IMR-90 (cell line): ENCODE measurements at regions not wholly inside any gene's neighbourhood (a gene's known extent, or its start where the extent isn't known, plus 50 kb on each side); places are given as distances from the start of the nearest gene placed in this dataset.

Experiments
- ATAC-seq: fragments of 200-7000 bp; cut with Tn5 transposase; 2 replicates; pipeline ENCODE4 v1.9.1; 2020; ENCODE audit warnings: low read depth, mild to moderate bottlenecking, moderate library complexity
- BruUV-seq: library from RNA; stranded (reverse); fragments of 400-500 nt; replicated peaks from 2 replicates; lab custom pipeline; 2021; lab: Mats Ljungman, UMichigan
- CTCF ChIA-PET: fragments of 300-600 bp; formaldehyde crosslinking; extraction: SDS; loops from one replicate; lab custom pipeline; 2021; ENCODE audit warnings: antibody characterized with exemption; lab: Yijun Ruan, JAX
- POLR2A ChIA-PET: fragments of 300-600 bp; sonication (Branson Sonifier 250); formaldehyde crosslinking; loops from one replicate; lab custom pipeline; 2022; ENCODE audit warnings: antibody characterized with exemption; ENCODE audit not compliant: unreplicated experiment; lab: Charles Lee
- DNase-seq: peaks from one replicate; pipeline ENCODE4 v3.0.0; 2013
- H2AFZ ChIP-seq: replicated peaks from 2 replicates; pipeline ENCODE3; 2013; ENCODE audit warnings: low read length, mild to moderate bottlenecking; ENCODE audit not compliant: poor library complexity
- H2AK5ac ChIP-seq: 2 replicates; pipeline ENCODE4 v1.6.1; 2013; ENCODE audit warnings: low read depth, low read length, inconsistent platforms
- H2AK9ac ChIP-seq: replicated peaks from 2 replicates; pipeline ENCODE3; 2013; ENCODE audit warnings: mild to moderate bottlenecking, low read depth, low read length, moderate library complexity; ENCODE audit not compliant: poor library complexity
- H2BK120ac ChIP-seq: 2 replicates; pipeline ENCODE4 v1.6.1; 2013; ENCODE audit warnings: low read depth, low read length, inconsistent platforms
- H2BK15ac ChIP-seq: 3 replicates; pipeline ENCODE4 v1.6.1; 2013; ENCODE audit warnings: low read depth, low read length, inconsistent platforms
- H2BK20ac ChIP-seq: 2 replicates; pipeline ENCODE4 v1.6.1; 2013; ENCODE audit warnings: low read depth, mild to moderate bottlenecking, inconsistent platforms, low read length, moderate library complexity
- H2BK5ac ChIP-seq: 2 replicates; pipeline ENCODE4 v1.6.1; 2013; ENCODE audit warnings: mild to moderate bottlenecking, low read depth, low read length, inconsistent platforms; ENCODE audit not compliant: poor library complexity, severe bottlenecking
- H3K14ac ChIP-seq: replicated peaks from 2 replicates; pipeline ENCODE4 v1.6.1; 2013; ENCODE audit warnings: low read depth, low read length, inconsistent platforms
- H3K18ac ChIP-seq: 2 replicates; pipeline ENCODE4 v1.6.1; 2013; ENCODE audit warnings: low read depth, low read length, control low read depth
- H3K23ac ChIP-seq: 2 replicates; pipeline ENCODE4 v1.6.1; 2013; ENCODE audit warnings: low read depth, low read length, inconsistent platforms
- H3K27ac ChIP-seq: 2 replicates; pipeline ENCODE4 v1.5.1; 2013; ENCODE audit warnings: mild to moderate bottlenecking, control low read depth, low read length; ENCODE audit not compliant: insufficient read depth
- H3K27me3 ChIP-seq: 2 replicates; pipeline ENCODE4 v1.6.1; 2013; ENCODE audit warnings: low read length; ENCODE audit not compliant: control insufficient read depth, insufficient read depth
- H3K36me3 ChIP-seq: 2 replicates; pipeline ENCODE4 v1.6.1; 2013; ENCODE audit warnings: low read length, mixed read lengths; ENCODE audit not compliant: control insufficient read depth, insufficient read depth
- H3K4ac ChIP-seq: 2 replicates; pipeline ENCODE4 v1.6.1; 2013; ENCODE audit warnings: low read depth, low read length, inconsistent platforms
- H3K4me1 ChIP-seq: 2 replicates; pipeline ENCODE4 v1.6.1; 2013; ENCODE audit warnings: low read length, mixed read lengths; ENCODE audit not compliant: control insufficient read depth, insufficient read depth
- H3K4me2 ChIP-seq: 2 replicates; pipeline ENCODE4 v1.6.1; 2013; ENCODE audit warnings: low read depth, mild to moderate bottlenecking, control low read depth, low read length, moderate library complexity
- H3K4me3 ChIP-seq: 2 replicates; pipeline ENCODE4 v1.5.1; 2013; ENCODE audit warnings: low read depth, mild to moderate bottlenecking, control low read depth, low read length, moderate library complexity; ENCODE audit not compliant: insufficient read depth
- H3K56ac ChIP-seq: 2 replicates; pipeline ENCODE4 v1.6.1; 2013; ENCODE audit warnings: low read length, inconsistent platforms; ENCODE audit not compliant: insufficient read depth; ENCODE audit errors: extremely low read depth
- H3K79me1 ChIP-seq, 2 experiments: 2 replicates each; pipeline ENCODE4 v1.6.1; 2013; ENCODE audit warnings: low read length in 2 of 2, inconsistent platforms in 1 of 2, low read depth in 1 of 2
- H3K9ac ChIP-seq: 2 replicates; pipeline ENCODE4 v1.6.1; 2013; ENCODE audit warnings: low read depth, low read length, control low read depth
- H3K9me1 ChIP-seq: 2 replicates; pipeline ENCODE4 v1.6.1; 2013; ENCODE audit warnings: low read length, inconsistent platforms; ENCODE audit not compliant: insufficient read depth
- H3K9me3 ChIP-seq: 2 replicates; pipeline ENCODE4 v1.6.1; 2013; ENCODE audit warnings: low read length; ENCODE audit not compliant: control insufficient read depth, insufficient read depth
- H4K20me1 ChIP-seq: 2 replicates; pipeline ENCODE4 v1.6.1; 2013; ENCODE audit warnings: low read length, inconsistent platforms; ENCODE audit not compliant: insufficient read depth
- H4K5ac ChIP-seq: 2 replicates; pipeline ENCODE4 v1.6.1; 2013; ENCODE audit warnings: mild to moderate bottlenecking, low read depth, low read length, control low read depth
- H4K8ac ChIP-seq, 2 experiments: 2 replicates each; pipeline ENCODE4 v1.6.1; 2013; ENCODE audit warnings: low read depth in 2 of 2, low read length in 2 of 2, control low read depth in 1 of 2, inconsistent platforms in 1 of 2
- H4K91ac ChIP-seq: 2 replicates; pipeline ENCODE4 v1.6.1; 2013; ENCODE audit warnings: low read depth, low read length, inconsistent platforms; ENCODE audit not compliant: insufficient read depth
- NFE2L2 ChIP-seq: fragments of 150-350 bp; IDR thresholded peaks from 2 replicates; pipeline ENCODE4 v1.6.1; 2016; ENCODE audit warnings: low read depth, mild to moderate bottlenecking, low read length
- POLR2A ChIP-seq: IDR thresholded peaks from 2 replicates; pipeline ENCODE4 v1.6.1; 2012; ENCODE audit warnings: mild to moderate bottlenecking, low read depth, low read length
- WGBS, 2 experiments: methylation state at CpG; one replicate each; pipeline versions ENCODE4 v1.1.5 to v1.1.7; 2013; ENCODE audit warnings: missing lambda C conversion rate in 2 of 2; ENCODE audit not compliant: insufficient read length in 1 of 2; ENCODE audit errors: extremely low coverage in 2 of 2; 5-methylcytosine and 5-hydroxymethylcytosine counted together
- dilution Hi-C: fragments of 300-500 bp; cut with HindIII; formaldehyde crosslinking; loops from one replicate; pipeline ENCODE4 v1.14.3; 2018; ENCODE audit warnings: low sequenced_read_pairs; ENCODE audit not compliant: unreplicated experiment
- in situ Hi-C: fragments of 300-500 bp; cut with MboI; formaldehyde crosslinking; loops from 3 replicates; pipeline ENCODE4 v1.14.3; 2019; ENCODE audit warnings: low sequenced_read_pairs, inconsistent platforms, mixed read lengths
- intact Hi-C: fragments of 100-400 bp; cut with micrococcal nuclease; formaldehyde crosslinking; loops from 2 replicates; pipeline ENCODE4 v1.10.0; 2022

- no TSS peak for BruUV-seq
- Histone ChIP-seq H2BK5ac (no peak overlapping the region), H4K91ac (no peak overlapping the region), H3K23ac (no peak overlapping the region), H4K20me1 (no peaks in the 10 kb centered on the region), H3K9ac (no peak overlapping the region), H3K4me3 (no peak overlapping the region), H3K9me3 (no peaks in the 10 kb centered on the region), H3K9me1 (no peaks in the 10 kb centered on the region), H3K4ac (no peak overlapping the region), H2AFZ (no peak overlapping the region), H2AK9ac (no peak overlapping the region), H3K14ac (no peak overlapping the region), H2AK5ac (no peak overlapping the region), H2BK20ac (no peak overlapping the region), H3K27me3 (peaks cover 33% of the 10 kb centered on the region), H3K18ac (no peak overlapping the region), H3K36me3 (no peaks in the 10 kb centered on the region), H2BK15ac (no peak overlapping the region), H3K4me1 (no peaks in the 10 kb centered on the region), H4K8ac (no peak overlapping the region), H4K5ac (no peak overlapping the region), H3K56ac (no peak overlapping the region), H3K4me2 (no peak overlapping the region), H3K27ac (no peak overlapping the region), H3K79me1 (no peaks in the 10 kb centered on the region), H2BK120ac (no peak overlapping the region)
- no peak for ATAC-seq
- ChIA-PET CTCF (no interaction called here), POLR2A (no interaction called here)
- no CpG with 5 or more reads among the region's 4 CpGs for WGBS, 2 experiments
- intact Hi-C loops = no loop called here
- in situ Hi-C loops = no loop called here
- TF ChIP-seq NFE2L2 (no peak), POLR2A (no peak)
- dilution Hi-C loops = no loop called here
- DNase-seq = no peak
Measured at GRCh38 chr4:147037069-147037468, 91.4 kb upstream of the TTC29 start.
